K562 (cell line): ENCODE measurements at regions not wholly inside any gene's neighbourhood (a gene's known extent, or its start where the extent isn't known, plus 50 kb on each side); places are given as distances from the start of the nearest gene placed in this dataset.
A peak's percentile ranks its signal among the peaks of the same experiment; 100 is the strongest.

Experiments used
- ARNT ChIP-seq, 2 experiments: fragments of 450-650 bp; IDR thresholded peaks; 2 replicates each; pipeline ENCODE4 v1.6.1; 2016; ENCODE audit warnings: mild to moderate bottlenecking in 1 of 2
- BMI1 ChIP-seq: fragments of 150-350 bp; IDR thresholded peaks from 2 replicates; pipeline ENCODE4 v1.6.1; 2014; ENCODE audit warnings: low read length
- GATAD2A ChIP-seq: fragments of 450-650 bp; IDR thresholded peaks from 2 replicates; pipeline ENCODE4 v1.6.1; 2017
- GATAD2B ChIP-seq: fragments of 450-650 bp; IDR thresholded peaks from 2 replicates; pipeline ENCODE4 v1.6.1; 2017; ENCODE audit warnings: mild to moderate bottlenecking, borderline replicate concordance
- HSF4 ChIP-seq: fragments of 250-450 bp; sonication (Bioruptor Pico); IDR thresholded peaks from 2 replicates; pipeline ENCODE4 v2.1.2; 2022; ENCODE audit warnings: mild to moderate bottlenecking, moderate library complexity, borderline replicate concordance
- IRF2 ChIP-seq: sonication (generic); formaldehyde crosslinking; IDR thresholded peaks from 2 replicates; pipeline ENCODE4 v1.8.1; 2022; ENCODE audit warnings: mild to moderate bottlenecking, missing genetic modification reagents
- JUND ChIP-seq, 2 experiments: IDR thresholded peaks; 2 replicates in 1 of 2; 3 replicates in 1 of 2; pipeline ENCODE4 v1.6.1; 2011; ENCODE audit warnings: borderline replicate concordance in 2 of 2, low read depth in 2 of 2, low read length in 2 of 2, improper control_type of control experiment in 1 of 2, missing biosample characterization in 1 of 2, missing genetic modification characterization in 1 of 2, missing genetic modification reagents in 1 of 2
- MTA3 ChIP-seq: fragments of 450-650 bp; formaldehyde crosslinking; IDR thresholded peaks from 2 replicates; pipeline ENCODE4 v1.6.1; 2017; ENCODE audit warnings: mild to moderate bottlenecking, borderline replicate concordance
- NCOA1 ChIP-seq: fragments of 450-650 bp; IDR thresholded peaks from 2 replicates; pipeline ENCODE4 v1.6.1; 2016; ENCODE audit warnings: low read depth
- NUFIP1 ChIP-seq: fragments of 450-650 bp; IDR thresholded peaks from 2 replicates; pipeline ENCODE4 v1.6.1; 2018; ENCODE audit not compliant: partially characterized antibody
- TARDBP ChIP-seq: fragments of 450-650 bp; IDR thresholded peaks from 2 replicates; pipeline ENCODE4 v1.6.1; 2016
- TEAD4 ChIP-seq, 2 experiments: sonication (generic) in 1 of 2; formaldehyde crosslinking in 1 of 2; IDR thresholded peaks; 2 replicates each; pipeline versions ENCODE4 v1.6.1 to v1.8.0; 2012 to 2022; ENCODE audit warnings: borderline replicate concordance in 1 of 2, inconsistent platforms in 1 of 2, low read length in 1 of 2, mild to moderate bottlenecking in 1 of 2, missing genetic modification reagents in 1 of 2
- XRCC3 ChIP-seq: fragments of 450-650 bp; IDR thresholded peaks from 2 replicates; pipeline ENCODE4 v1.6.1; 2017; ENCODE audit warnings: mild to moderate bottlenecking, moderate library complexity
- ZNF212 ChIP-seq: fragments of 450-650 bp; formaldehyde crosslinking; IDR thresholded peaks from 2 replicates; pipeline ENCODE4 v1.4.0; 2020; ENCODE audit warnings: mild to moderate bottlenecking
- ZNF3 ChIP-seq: fragments of 250-450 bp; sonication (Bioruptor Pico); IDR thresholded peaks from 2 replicates; pipeline ENCODE4 v1.5.0; 2021; ENCODE audit warnings: mild to moderate bottlenecking, moderate library complexity
- ZNF561 ChIP-seq: fragments of 450-650 bp; formaldehyde crosslinking; conservative IDR thresholded peaks from 2 replicates; pipeline ENCODE4 v1.4.0; 2020; ENCODE audit warnings: mild to moderate bottlenecking, moderate library complexity
- ZSCAN32 ChIP-seq: fragments of 450-650 bp; formaldehyde crosslinking; IDR thresholded peaks from 2 replicates; pipeline ENCODE4 v1.4.0; 2020; ENCODE audit warnings: mild to moderate bottlenecking, moderate library complexity
- TF ChIP-seq, protein P1 (sequence below): fragments of 450-650 bp; formaldehyde crosslinking; IDR thresholded peaks from 2 replicates; pipeline ENCODE4 v1.4.0; 2022; ENCODE audit warnings: missing genetic modification characterization
- TF ChIP-seq, protein P2 (sequence below): sonication (generic); formaldehyde crosslinking; IDR thresholded peaks from 2 replicates; pipeline ENCODE4 v1.8.0; 2022; ENCODE audit warnings: mild to moderate bottlenecking, low read depth, missing genetic modification reagents
- TF ChIP-seq, protein P3 (sequence below): fragments of 450-650 bp; formaldehyde crosslinking; conservative IDR thresholded peaks from 2 replicates; pipeline ENCODE4 v1.4.0; 2022; ENCODE audit warnings: mild to moderate bottlenecking, missing genetic modification characterization
- TF ChIP-seq, protein P4 (sequence below): sonication (generic); formaldehyde crosslinking; IDR thresholded peaks from 2 replicates; pipeline ENCODE4 v1.8.1; 2022; ENCODE audit warnings: missing genetic modification reagents
- TF ChIP-seq, protein P5 (sequence below): fragments of 450-650 bp; formaldehyde crosslinking; IDR thresholded peaks from 2 replicates; pipeline ENCODE4 v1.4.0; 2020; ENCODE audit warnings: mild to moderate bottlenecking, mixed read lengths

DNA sequence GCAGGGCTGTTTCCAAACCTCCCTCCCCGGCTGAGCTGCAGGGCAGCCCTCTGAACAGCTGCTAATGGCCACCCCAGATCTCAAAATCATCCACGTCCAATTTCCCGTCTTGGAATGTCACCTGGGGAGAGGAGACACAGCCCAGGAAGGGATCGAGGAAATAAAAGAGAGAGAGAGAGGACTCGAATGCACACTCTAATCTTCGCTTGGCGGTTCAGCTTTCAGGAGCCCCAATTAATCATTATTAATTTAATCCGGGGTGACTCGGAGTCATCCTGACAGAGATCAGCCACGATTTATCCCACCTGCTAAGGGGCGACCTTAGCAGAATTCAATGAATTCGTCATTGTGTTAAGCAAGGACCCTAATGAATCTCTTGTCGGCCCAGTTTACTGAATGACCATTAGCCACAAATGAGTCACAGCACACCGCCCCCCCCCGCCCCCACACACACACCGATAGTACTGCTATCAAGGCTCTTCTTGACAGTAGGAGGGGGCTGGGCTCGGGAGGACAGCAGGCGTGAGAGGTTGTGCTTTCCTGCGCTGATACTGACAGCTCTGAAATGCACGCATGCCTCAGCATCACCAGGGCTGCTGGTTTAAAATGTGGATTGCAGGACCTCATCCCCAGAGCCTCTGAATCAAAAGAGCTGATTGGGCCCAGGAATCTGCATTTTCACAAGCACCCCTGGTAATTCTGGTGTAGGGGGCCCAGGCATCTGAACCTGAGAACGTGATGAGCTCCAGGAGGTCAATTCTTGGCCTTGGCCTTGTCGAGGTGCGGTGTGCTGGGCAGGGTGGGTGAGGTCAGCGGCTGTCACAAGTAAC is 190.0 kb upstream of the CIBAR2 start (continued):
- no peak for TF ChIP-seq BMI1
- peak; percentile 64; the same call in 1 of the 2 replicates for TF ChIP-seq TEAD4 (IDR thresholded peaks at IDR 0.05; ENCODE audit: low read length)
- TF ChIP-seq TEAD4 (CRISPR knock-in tag; IDR thresholded peaks at IDR 0.05; ENCODE audit: borderline replicate concordance): no peak
- TF ChIP-seq IRF2 (CRISPR knock-in tag): no peak
- TF ChIP-seq NCOA1: peak; percentile 67; the same call in 1 of the 2 replicates
- TF ChIP-seq NUFIP1: no peak
- TF ChIP-seq, protein P1, sequence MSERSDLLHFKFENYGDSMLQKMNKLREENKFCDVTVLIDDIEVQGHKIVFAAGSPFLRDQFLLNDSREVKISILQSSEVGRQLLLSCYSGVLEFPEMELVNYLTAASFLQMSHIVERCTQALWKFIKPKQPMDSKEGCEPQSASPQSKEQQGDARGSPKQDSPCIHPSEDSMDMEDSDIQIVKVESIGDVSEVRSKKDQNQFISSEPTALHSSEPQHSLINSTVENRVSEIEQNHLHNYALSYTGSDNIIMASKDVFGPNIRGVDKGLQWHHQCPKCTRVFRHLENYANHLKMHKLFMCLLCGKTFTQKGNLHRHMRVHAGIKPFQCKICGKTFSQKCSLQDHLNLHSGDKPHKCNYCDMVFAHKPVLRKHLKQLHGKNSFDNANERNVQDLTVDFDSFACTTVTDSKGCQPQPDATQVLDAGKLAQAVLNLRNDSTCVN: 0 out of 2 replicates have a peak, but pooled peaks have one; percentile 63
- TF ChIP-seq, protein P2, sequence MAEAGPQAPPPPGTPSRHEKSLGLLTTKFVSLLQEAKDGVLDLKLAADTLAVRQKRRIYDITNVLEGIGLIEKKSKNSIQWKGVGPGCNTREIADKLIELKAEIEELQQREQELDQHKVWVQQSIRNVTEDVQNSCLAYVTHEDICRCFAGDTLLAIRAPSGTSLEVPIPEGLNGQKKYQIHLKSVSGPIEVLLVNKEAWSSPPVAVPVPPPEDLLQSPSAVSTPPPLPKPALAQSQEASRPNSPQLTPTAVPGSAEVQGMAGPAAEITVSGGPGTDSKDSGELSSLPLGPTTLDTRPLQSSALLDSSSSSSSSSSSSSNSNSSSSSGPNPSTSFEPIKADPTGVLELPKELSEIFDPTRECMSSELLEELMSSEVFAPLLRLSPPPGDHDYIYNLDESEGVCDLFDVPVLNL (CRISPR knock-in tag): no peak
- TF ChIP-seq GATAD2A: peak; percentile 30; the same call in 1 of the 2 replicates
- no peak for TF ChIP-seq ZSCAN32 (CRISPR knock-in tag)
- no peak for TF ChIP-seq HSF4 (CRISPR knock-in tag)
- no peak for TF ChIP-seq TARDBP
- TF ChIP-seq MTA3: peak; percentile 87
- TF ChIP-seq, protein P3, sequence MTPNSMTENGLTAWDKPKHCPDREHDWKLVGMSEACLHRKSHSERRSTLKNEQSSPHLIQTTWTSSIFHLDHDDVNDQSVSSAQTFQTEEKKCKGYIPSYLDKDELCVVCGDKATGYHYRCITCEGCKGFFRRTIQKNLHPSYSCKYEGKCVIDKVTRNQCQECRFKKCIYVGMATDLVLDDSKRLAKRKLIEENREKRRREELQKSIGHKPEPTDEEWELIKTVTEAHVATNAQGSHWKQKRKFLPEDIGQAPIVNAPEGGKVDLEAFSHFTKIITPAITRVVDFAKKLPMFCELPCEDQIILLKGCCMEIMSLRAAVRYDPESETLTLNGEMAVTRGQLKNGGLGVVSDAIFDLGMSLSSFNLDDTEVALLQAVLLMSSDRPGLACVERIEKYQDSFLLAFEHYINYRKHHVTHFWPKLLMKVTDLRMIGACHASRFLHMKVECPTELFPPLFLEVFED (CRISPR knock-in tag): no peak
- TF ChIP-seq JUND (IDR thresholded peaks at IDR 0.05; ENCODE audit: borderline replicate concordance, low read depth, low read length): peak; percentile 99
- TF ChIP-seq JUND (tag; IDR thresholded peaks at IDR 0.05; ENCODE audit: borderline replicate concordance, low read depth, low read length): peak; percentile 97
- TF ChIP-seq, protein P4, sequence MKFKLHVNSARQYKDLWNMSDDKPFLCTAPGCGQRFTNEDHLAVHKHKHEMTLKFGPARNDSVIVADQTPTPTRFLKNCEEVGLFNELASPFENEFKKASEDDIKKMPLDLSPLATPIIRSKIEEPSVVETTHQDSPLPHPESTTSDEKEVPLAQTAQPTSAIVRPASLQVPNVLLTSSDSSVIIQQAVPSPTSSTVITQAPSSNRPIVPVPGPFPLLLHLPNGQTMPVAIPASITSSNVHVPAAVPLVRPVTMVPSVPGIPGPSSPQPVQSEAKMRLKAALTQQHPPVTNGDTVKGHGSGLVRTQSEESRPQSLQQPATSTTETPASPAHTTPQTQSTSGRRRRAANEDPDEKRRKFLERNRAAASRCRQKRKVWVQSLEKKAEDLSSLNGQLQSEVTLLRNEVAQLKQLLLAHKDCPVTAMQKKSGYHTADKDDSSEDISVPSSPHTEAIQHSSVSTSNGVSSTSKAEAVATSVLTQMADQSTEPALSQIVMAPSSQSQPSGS: no peak
- peak in 1 of 2 experiments; percentile 15; a peak in 1 of 4 replicates for TF ChIP-seq ARNT (IDR thresholded peaks at IDR 0.05)
- no peak for TF ChIP-seq ZNF3 (CRISPR knock-in tag)
- TF ChIP-seq GATAD2B: no peak; the same call in 1 of the 2 replicates
- TF ChIP-seq, protein P5, sequence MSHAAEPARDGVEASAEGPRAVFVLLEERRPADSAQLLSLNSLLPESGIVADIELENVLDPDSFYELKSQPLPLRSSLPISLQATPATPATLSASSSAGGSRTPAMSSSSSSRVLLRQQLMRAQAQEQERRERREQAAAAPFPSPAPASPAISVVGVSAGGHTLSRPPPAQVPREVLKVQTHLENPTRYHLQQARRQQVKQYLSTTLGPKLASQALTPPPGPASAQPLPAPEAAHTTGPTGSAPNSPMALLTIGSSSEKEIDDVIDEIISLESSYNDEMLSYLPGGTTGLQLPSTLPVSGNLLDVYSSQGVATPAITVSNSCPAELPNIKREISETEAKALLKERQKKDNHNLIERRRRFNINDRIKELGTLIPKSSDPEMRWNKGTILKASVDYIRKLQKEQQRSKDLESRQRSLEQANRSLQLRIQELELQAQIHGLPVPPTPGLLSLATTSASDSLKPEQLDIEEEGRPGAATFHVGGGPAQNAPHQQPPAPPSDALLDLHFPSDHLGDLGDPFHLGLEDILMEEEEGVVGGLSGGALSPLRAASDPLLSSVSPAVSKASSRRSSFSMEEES: no peak
- TF ChIP-seq ZNF561 (CRISPR knock-in tag): no peak
- TF ChIP-seq XRCC3: no peak
- no peak for TF ChIP-seq ZNF212 (CRISPR knock-in tag)
